SK-N-SH treated with all-trans-retinoic acid at 6 μM for 48 hours (cell line): ENCODE measurements at regions not wholly inside any gene's neighbourhood (a gene's known extent, or its start where the extent isn't known, plus 50 kb on each side); places are given as distances from the start of the nearest gene placed in this dataset.

Experiments
- ARNTL ChIP-seq: fragments of 450-650 bp; formaldehyde crosslinking; IDR thresholded peaks from 2 replicates; pipeline ENCODE4 v1.5.0; 2020; ENCODE audit warnings: low read depth, mild to moderate bottlenecking, moderate library complexity, borderline replicate concordance
- ZFP30 ChIP-seq: fragments of 450-650 bp; formaldehyde crosslinking; IDR thresholded peaks from 2 replicates; pipeline ENCODE4 v1.5.0; 2022; ENCODE audit warnings: mild to moderate bottlenecking, moderate library complexity
- ZNF70 ChIP-seq: fragments of 450-650 bp; formaldehyde crosslinking; IDR thresholded peaks from 2 replicates; pipeline ENCODE4 v1.5.0; 2020; ENCODE audit warnings: mild to moderate bottlenecking, moderate library complexity
- TF ChIP-seq, protein P1 (sequence below): fragments of 250-450 bp; sonication (Bioruptor Pico); IDR thresholded peaks from 2 replicates; pipeline ENCODE4 v1.8.0; 2021; ENCODE audit warnings: low read depth, mild to moderate bottlenecking, moderate library complexity, borderline replicate concordance

DNA sequence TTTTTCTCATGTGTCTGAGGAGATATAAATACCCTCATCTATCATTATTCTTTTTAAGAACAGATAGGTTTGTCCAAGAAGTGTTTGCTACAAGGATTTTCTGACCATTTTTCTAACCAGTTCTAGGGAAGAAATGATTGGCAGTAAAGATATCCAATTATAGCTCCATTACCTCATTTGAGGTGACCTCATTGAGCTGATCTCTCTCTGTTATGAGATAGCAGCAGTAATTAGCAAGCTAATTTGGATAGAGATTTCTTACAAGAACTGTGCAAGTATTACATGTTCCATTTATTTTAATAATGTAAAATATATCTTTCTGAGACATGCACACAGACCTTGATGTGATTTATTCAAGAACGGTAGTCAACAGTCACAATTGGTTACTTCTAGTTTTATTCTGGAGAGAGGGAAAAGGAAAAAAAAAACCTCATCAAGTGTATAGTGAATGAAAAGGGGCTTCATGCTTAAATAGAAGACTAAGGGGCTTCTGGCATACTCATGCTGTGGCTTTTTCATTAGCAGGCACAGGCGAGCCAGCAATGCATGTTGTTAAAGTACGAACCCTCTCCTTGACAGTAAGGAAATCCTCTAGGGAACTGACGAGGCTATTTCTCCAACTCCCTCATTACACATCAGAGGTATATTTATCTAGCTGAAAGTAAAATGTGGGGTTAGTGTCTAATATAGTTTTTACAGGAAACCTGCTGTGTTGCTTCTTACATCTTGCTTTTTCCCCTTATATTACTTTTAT, 127.3 kb downstream of the NUDT12 start:
- TF ChIP-seq ZFP30 (CRISPR knock-in tag) (no peak), ZNF70 (no peak), ARNTL (no peak)
- TF ChIP-seq, protein P1, sequence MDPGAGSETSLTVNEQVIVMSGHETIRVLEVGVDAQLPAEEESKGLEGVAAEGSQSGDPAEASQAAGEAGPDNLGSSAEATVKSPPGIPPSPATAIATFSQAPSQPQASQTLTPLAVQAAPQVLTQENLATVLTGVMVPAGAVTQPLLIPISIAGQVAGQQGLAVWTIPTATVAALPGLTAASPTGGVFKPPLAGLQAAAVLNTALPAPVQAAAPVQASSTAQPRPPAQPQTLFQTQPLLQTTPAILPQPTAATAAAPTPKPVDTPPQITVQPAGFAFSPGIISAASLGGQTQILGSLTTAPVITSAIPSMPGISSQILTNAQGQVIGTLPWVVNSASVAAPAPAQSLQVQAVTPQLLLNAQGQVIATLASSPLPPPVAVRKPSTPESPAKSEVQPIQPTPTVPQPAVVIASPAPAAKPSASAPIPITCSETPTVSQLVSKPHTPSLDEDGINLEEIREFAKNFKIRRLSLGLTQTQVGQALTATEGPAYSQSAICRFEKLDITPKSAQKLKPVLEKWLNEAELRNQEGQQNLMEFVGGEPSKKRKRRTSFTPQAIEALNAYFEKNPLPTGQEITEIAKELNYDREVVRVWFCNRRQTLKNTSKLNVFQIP, result no peak
